ENCODE measurements at regions not wholly inside any gene's neighbourhood (a gene's known extent, or its start where the extent isn't known, plus 50 kb on each side); places are given as distances from the start of the nearest gene placed in this dataset.

GRCh38 chr1:192476802-192477298 is 98.7 kb upstream of the RGS1 start:
- no peak for TF ChIP-seq EZH2 (optimal IDR thresholded peaks at IDR 0.05; ENCODE audit: low read depth, low read length)
- TF ChIP-seq, protein P1, sequence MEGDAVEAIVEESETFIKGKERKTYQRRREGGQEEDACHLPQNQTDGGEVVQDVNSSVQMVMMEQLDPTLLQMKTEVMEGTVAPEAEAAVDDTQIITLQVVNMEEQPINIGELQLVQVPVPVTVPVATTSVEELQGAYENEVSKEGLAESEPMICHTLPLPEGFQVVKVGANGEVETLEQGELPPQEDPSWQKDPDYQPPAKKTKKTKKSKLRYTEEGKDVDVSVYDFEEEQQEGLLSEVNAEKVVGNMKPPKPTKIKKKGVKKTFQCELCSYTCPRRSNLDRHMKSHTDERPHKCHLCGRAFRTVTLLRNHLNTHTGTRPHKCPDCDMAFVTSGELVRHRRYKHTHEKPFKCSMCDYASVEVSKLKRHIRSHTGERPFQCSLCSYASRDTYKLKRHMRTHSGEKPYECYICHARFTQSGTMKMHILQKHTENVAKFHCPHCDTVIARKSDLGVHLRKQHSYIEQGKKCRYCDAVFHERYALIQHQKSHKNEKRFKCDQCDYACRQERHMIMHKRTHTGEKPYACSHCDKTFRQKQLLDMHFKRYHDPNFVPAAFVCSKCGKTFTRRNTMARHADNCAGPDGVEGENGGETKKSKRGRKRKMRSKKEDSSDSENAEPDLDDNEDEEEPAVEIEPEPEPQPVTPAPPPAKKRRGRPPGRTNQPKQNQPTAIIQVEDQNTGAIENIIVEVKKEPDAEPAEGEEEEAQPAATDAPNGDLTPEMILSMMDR (IDR thresholded peaks at IDR 0.05; ENCODE audit: low read length) = no peak

Measured in MM.1S (cell line).